Endothelial cell of umbilical vein (primary cell): ENCODE measurements at regions not wholly inside any gene's neighbourhood (a gene's known extent, or its start where the extent isn't known, plus 50 kb on each side); places are given as distances from the start of the nearest gene placed in this dataset.

ENCODE experiments used
- BruUV-seq: library from RNA; stranded (reverse); fragments of 400-500 nt; replicated peaks from 2 replicates; lab custom pipeline; 2021; lab: Mats Ljungman, UMichigan
- CTCF ChIA-PET: fragments of 300-600, 350-600 bp; sonication (Branson Sonifier 250); formaldehyde crosslinking; loops from one replicate; lab custom pipeline; 2021; ENCODE audit warnings: antibody characterized with exemption, inconsistent platforms; lab: Charles Lee
- POLR2A ChIA-PET: fragments of 300-600, 350-600 bp; sonication (Branson Sonifier 250); formaldehyde crosslinking; loops from one replicate; lab custom pipeline; 2021; ENCODE audit warnings: antibody characterized with exemption, inconsistent platforms; lab: Charles Lee
- DNase-seq: peaks from one replicate; pipeline ENCODE4 v3.0.0-alpha.2; 2011; ENCODE audit warnings: low read depth, low spot score
- FAIRE-seq: peaks from 2 replicates; lab custom pipeline; 2011; peaks lifted over from hg19 to GRCh38; lab: Jason Lieb, UNC
- H2AFZ ChIP-seq: 2 replicates; pipeline ENCODE4 v1.6.0; 2012; ENCODE audit warnings: low read depth, low read length, control low read depth, inconsistent platforms
- H3K27ac ChIP-seq: 2 replicates; pipeline ENCODE4 v1.5.1; 2011; ENCODE audit warnings: low read depth, mild to moderate bottlenecking, control low read depth, low read length, moderate library complexity; ENCODE audit not compliant: insufficient read depth
- H3K27me3 ChIP-seq, 2 experiments: 2 replicates each; pipeline versions ENCODE4 v1.6.0 to v1.6.1; 2011; ENCODE audit warnings: low read length in 2 of 2, mixed read lengths in 1 of 2; ENCODE audit not compliant: control insufficient read depth in 2 of 2, insufficient read depth in 2 of 2
- H3K36me3 ChIP-seq, 2 experiments: 2 replicates in 1 of 2; 3 replicates in 1 of 2; pipeline ENCODE4 v1.5.1; 2011; ENCODE audit warnings: low read length in 2 of 2, mild to moderate bottlenecking in 1 of 2, moderate library complexity in 1 of 2; ENCODE audit not compliant: control insufficient read depth in 2 of 2, insufficient read depth in 2 of 2; ENCODE audit errors: extremely low read depth in 1 of 2
- H3K4me1 ChIP-seq: 3 replicates; pipeline ENCODE4 v1.5.1; 2011; ENCODE audit warnings: mild to moderate bottlenecking, low read length; ENCODE audit not compliant: control insufficient read depth, insufficient read depth; ENCODE audit errors: extremely low read depth
- H3K4me2 ChIP-seq: 2 replicates; pipeline ENCODE4 v1.6.1; 2011; ENCODE audit warnings: low read length, control low read depth, mixed read lengths; ENCODE audit not compliant: insufficient read depth
- H3K4me3 ChIP-seq, 3 experiments: fragments of 200-600 bp in 1 of 3; sonication (generic), shearing (Covaris generic) in 1 of 3; replicated peaks in 1 of 3; 2 replicates each; pipeline ENCODE4 v1.5.1; 2011 to 2016; ENCODE audit warnings: control low read depth in 3 of 3, low read length in 3 of 3, mild to moderate bottlenecking in 2 of 3, inconsistent platforms in 1 of 3, low read depth in 1 of 3, moderate library complexity in 1 of 3; ENCODE audit not compliant: insufficient read depth in 1 of 3
- H3K79me2 ChIP-seq: 2 replicates; pipeline ENCODE4 v1.6.0; 2012; ENCODE audit warnings: low read length, inconsistent platforms; ENCODE audit not compliant: control insufficient read depth, insufficient read depth
- H3K9ac ChIP-seq: replicated peaks from 2 replicates; pipeline ENCODE3; 2011; ENCODE audit warnings: low read length, control low read depth; ENCODE audit not compliant: insufficient read depth; ENCODE audit errors: extremely low read depth
- H3K9me1 ChIP-seq: replicated peaks from 3 replicates; pipeline ENCODE4 v1.6.0; 2011; ENCODE audit warnings: mild to moderate bottlenecking, low read length; ENCODE audit not compliant: control insufficient read depth, insufficient read depth; ENCODE audit errors: extremely low read depth
- H3K9me3 ChIP-seq: replicated peaks from 2 replicates; pipeline ENCODE4 v1.5.1; 2012; ENCODE audit warnings: low read length, inconsistent platforms; ENCODE audit not compliant: control insufficient read depth, insufficient read depth
- H4K20me1 ChIP-seq: replicated peaks from 2 replicates; pipeline ENCODE3; 2011; ENCODE audit warnings: mild to moderate bottlenecking, low read length; ENCODE audit not compliant: control insufficient read depth, insufficient read depth; ENCODE audit errors: extremely low read depth
- EZH2 ChIP-seq: IDR thresholded peaks from 2 replicates; pipeline ENCODE4 v1.6.1; 2012; ENCODE audit warnings: borderline replicate concordance, low read depth, mild to moderate bottlenecking, moderate library complexity, low read length, inconsistent platforms; ENCODE audit not compliant: severe bottlenecking
- FOS ChIP-seq: IDR thresholded peaks from 2 replicates; pipeline ENCODE4 v1.6.1; 2011; ENCODE audit warnings: mild to moderate bottlenecking, low read length, moderate library complexity, borderline replicate concordance; ENCODE audit not compliant: insufficient read depth
- GATA2 ChIP-seq: IDR thresholded peaks from 2 replicates; pipeline ENCODE4 v1.7.0; 2011; ENCODE audit warnings: low read depth, mild to moderate bottlenecking, moderate library complexity, mixed read lengths, low read length; ENCODE audit not compliant: insufficient read length, insufficient read depth
- JUN ChIP-seq: IDR thresholded peaks from 2 replicates; pipeline ENCODE4 v1.6.1; 2011; ENCODE audit warnings: borderline replicate concordance, low read depth; ENCODE audit not compliant: insufficient read length, insufficient read depth
- MYC ChIP-seq: IDR thresholded peaks from one replicate; pipeline ENCODE4 v1.6.1; 2011; ENCODE audit warnings: mild to moderate bottlenecking, low read depth, low read length
- POLR2A ChIP-seq: IDR thresholded peaks from 2 replicates; pipeline ENCODE4 v1.6.1; 2012; ENCODE audit warnings: low read depth, mild to moderate bottlenecking, control low read depth, low read length
- POLR2AphosphoS5 ChIP-seq: IDR thresholded peaks from 2 replicates; pipeline ENCODE4 v1.6.1; 2012; ENCODE audit warnings: low read depth, mild to moderate bottlenecking, control low read depth, low read length, moderate library complexity; ENCODE audit not compliant: insufficient read depth
- dilution Hi-C: fragments of 300-500 bp; cut with MboI; formaldehyde crosslinking; loops from one replicate; pipeline ENCODE4 v1.15.0; 2019; ENCODE audit warnings: low sequenced_read_pairs; ENCODE audit not compliant: extremely low pct_ligation_motif_present
- intact Hi-C: fragments of 100-400 bp; cut with micrococcal nuclease; formaldehyde crosslinking; loops from one replicate; pipeline ENCODE4 v1.10.0; 2022
- TF ChIP-seq, protein P1 (sequence below), 2 donors: IDR thresholded peaks; 1 replicate in 1 of 2; 2 replicates in 1 of 2; pipeline ENCODE4 v1.5.1; 2011; ENCODE audit warnings: low read length in 2 of 2, mild to moderate bottlenecking in 2 of 2, moderate library complexity in 2 of 2, control low read depth in 1 of 2, inconsistent platforms in 1 of 2, low read depth in 1 of 2; ENCODE audit not compliant: insufficient read depth in 1 of 2; ENCODE audit errors: extremely low read depth in 1 of 2
- TF ChIP-seq, protein P2 (sequence below): IDR thresholded peaks from 2 replicates; pipeline ENCODE4 v1.6.1; 2011; ENCODE audit not compliant: insufficient read depth, insufficient read length

DNA sequence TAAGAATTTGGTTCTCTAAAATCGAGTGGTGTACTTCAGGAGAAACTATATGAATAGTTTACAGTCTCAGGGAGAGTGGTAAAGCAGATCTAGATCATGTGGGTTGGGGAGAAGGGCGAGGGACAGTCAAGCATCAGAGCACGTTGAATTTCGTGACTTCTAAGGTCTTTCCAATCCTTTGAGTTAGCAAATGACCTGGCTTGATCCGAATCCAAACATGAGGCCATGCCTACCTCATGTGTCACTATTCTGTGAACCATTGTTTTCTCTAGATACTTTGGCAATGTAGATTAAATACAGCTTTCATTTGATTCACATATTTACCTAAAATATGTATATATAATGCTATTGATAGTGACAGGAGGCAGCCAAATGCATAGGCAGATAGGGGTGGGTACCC lies 674.9 kb downstream of the NYAP2 start:
- no peaks in the 10 kb centered on the region for H3K36me3 ChIP-seq
- FAIRE-seq (no peak), DNase-seq (no peak)
- H3K4me1 ChIP-seq = no peaks in the 10 kb centered on the region
- no peak overlapping the region for H3K4me2 ChIP-seq
- no TSS peak for BruUV-seq
- no peaks in the 10 kb centered on the region for H3K9me3 ChIP-seq
- dilution Hi-C loops (no loop called here), intact Hi-C loops (no loop called here)
- no peaks in the 10 kb centered on the region for H4K20me1 ChIP-seq
- no peak overlapping the region for H3K27ac ChIP-seq
- POLR2A ChIA-PET = no interaction called here
- TF ChIP-seq, protein P1, sequence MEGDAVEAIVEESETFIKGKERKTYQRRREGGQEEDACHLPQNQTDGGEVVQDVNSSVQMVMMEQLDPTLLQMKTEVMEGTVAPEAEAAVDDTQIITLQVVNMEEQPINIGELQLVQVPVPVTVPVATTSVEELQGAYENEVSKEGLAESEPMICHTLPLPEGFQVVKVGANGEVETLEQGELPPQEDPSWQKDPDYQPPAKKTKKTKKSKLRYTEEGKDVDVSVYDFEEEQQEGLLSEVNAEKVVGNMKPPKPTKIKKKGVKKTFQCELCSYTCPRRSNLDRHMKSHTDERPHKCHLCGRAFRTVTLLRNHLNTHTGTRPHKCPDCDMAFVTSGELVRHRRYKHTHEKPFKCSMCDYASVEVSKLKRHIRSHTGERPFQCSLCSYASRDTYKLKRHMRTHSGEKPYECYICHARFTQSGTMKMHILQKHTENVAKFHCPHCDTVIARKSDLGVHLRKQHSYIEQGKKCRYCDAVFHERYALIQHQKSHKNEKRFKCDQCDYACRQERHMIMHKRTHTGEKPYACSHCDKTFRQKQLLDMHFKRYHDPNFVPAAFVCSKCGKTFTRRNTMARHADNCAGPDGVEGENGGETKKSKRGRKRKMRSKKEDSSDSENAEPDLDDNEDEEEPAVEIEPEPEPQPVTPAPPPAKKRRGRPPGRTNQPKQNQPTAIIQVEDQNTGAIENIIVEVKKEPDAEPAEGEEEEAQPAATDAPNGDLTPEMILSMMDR (IDR thresholded peaks at IDR 0.05; ENCODE audit: extremely low read depth in 1 of 2, insufficient read depth in 1 of 2, low read depth in 1 of 2, low read length in 2 of 2) = no peak
- no peak for TF ChIP-seq POLR2AphosphoS5
- no peak for TF ChIP-seq FOS
- TF ChIP-seq, protein P2, sequence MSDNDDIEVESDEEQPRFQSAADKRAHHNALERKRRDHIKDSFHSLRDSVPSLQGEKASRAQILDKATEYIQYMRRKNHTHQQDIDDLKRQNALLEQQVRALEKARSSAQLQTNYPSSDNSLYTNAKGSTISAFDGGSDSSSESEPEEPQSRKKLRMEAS = no peak
- TF ChIP-seq GATA2 = no peak
- TF ChIP-seq POLR2A = no peak
- no peak for TF ChIP-seq MYC
- no peak for TF ChIP-seq EZH2
- TF ChIP-seq JUN = no peak
- H2AFZ ChIP-seq = no peak overlapping the region
- CTCF ChIA-PET = no interaction called here
- H3K27me3 ChIP-seq = no peaks in the 10 kb centered on the region
- no peak overlapping the region for H3K9ac ChIP-seq
- H3K4me3 ChIP-seq = no peak overlapping the region
- H3K9me1 ChIP-seq = no peaks in the 10 kb centered on the region
- no peaks in the 10 kb centered on the region for H3K79me2 ChIP-seq
